ENCODE measurements at regions not wholly inside any gene's neighbourhood (a gene's known extent, or its start where the extent isn't known, plus 50 kb on each side); places are given as distances from the start of the nearest gene placed in this dataset.

- TF ChIP-seq YY1 (IDR thresholded peaks at IDR 0.05; ENCODE audit: low read depth) (no peak), CREB1 (IDR thresholded peaks at IDR 0.05; ENCODE audit: low read depth) (no peak), EP300 (IDR thresholded peaks at IDR 0.05; ENCODE audit: borderline replicate concordance) (no peak), TAF1 (IDR thresholded peaks at IDR 0.05; ENCODE audit: low read depth) (no peak), EGR1 (IDR thresholded peaks at IDR 0.05) (no peak), CEBPB (IDR thresholded peaks at IDR 0.05) (no peak), USF1 (IDR thresholded peaks at IDR 0.05) (no peak), TCF12 (IDR thresholded peaks at IDR 0.05; ENCODE audit: low read depth) (no peak), REST (IDR thresholded peaks at IDR 0.05; ENCODE audit: low read depth) (no peak)
Observed at GRCh38 chr13:31639443-31640163, 99.7 kb upstream of the RXFP2 start.
